ENCODE measurements at regions not wholly inside any gene's neighbourhood (a gene's known extent, or its start where the extent isn't known, plus 50 kb on each side); places are given as distances from the start of the nearest gene placed in this dataset.

DNA sequence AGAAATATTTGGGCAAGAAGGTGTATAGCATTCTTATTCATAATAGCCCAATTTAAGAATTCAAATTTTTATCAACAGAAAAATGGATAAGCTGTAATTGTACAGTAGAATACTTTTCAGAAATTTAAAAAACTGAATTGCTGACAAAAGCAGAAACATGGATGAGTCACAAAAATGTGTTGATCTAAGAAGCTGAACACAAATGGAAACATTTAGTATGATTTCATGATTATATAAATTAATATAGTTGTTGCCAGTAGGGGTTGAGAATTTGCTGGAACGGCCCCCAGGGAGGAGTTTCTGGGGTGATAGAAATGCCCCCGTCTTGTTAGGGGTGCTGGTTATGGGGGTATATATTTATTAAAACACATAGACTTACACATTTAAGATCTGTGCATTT, 179.1 kb downstream of the KLF6 start:
- no peak for TF ChIP-seq EZH2phosphoT487 (IDR thresholded peaks at IDR 0.05; ENCODE audit: borderline replicate concordance, low read depth)
- no peak for TF ChIP-seq CHD2 (IDR thresholded peaks at IDR 0.05; ENCODE audit: low read length, partially characterized antibody)
- no peak for TF ChIP-seq YY1 (IDR thresholded peaks at IDR 0.05; ENCODE audit: low read depth)
- TF ChIP-seq GATA2 (CRISPR knock-in tag; IDR thresholded peaks at IDR 0.05) = no peak
- TF ChIP-seq, protein P1, sequence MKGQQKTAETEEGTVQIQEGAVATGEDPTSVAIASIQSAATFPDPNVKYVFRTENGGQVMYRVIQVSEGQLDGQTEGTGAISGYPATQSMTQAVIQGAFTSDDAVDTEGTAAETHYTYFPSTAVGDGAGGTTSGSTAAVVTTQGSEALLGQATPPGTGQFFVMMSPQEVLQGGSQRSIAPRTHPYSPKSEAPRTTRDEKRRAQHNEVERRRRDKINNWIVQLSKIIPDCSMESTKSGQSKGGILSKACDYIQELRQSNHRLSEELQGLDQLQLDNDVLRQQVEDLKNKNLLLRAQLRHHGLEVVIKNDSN (IDR thresholded peaks at IDR 0.05; ENCODE audit: borderline replicate concordance, low read depth) = no peak
- no peak for TF ChIP-seq MXI1 (IDR thresholded peaks at IDR 0.05; ENCODE audit: low read depth, low read length)
- no peak for TF ChIP-seq RXRA (IDR thresholded peaks at IDR 0.05; ENCODE audit: borderline replicate concordance, low read depth)
- no peak for TF ChIP-seq CTCF (IDR thresholded peaks at IDR 0.05)
- no peak for TF ChIP-seq JUND (IDR thresholded peaks at IDR 0.05)

Measured in SK-N-SH (cell line).